HG03135 (cell line): ENCODE measurements at regions not wholly inside any gene's neighbourhood (a gene's known extent, or its start where the extent isn't known, plus 50 kb on each side); places are given as distances from the start of the nearest gene placed in this dataset.

Source experiments
- ATAC-seq: cut with Tn5 transposase; IDR thresholded peaks from one replicate; pipeline ENCODE4 v1.9.1; 2021; ENCODE audit warnings: mild to moderate bottlenecking, moderate library complexity; ENCODE audit not compliant: unreplicated experiment

- no peak for ATAC-seq
Measured at GRCh38 chr12:3999904-4000303, 126.7 kb upstream of the PARP11 start.

GRCh38 chr12:3998968-3999792 lies 126.0 kb upstream of the PARP11 start:
- no peak for ATAC-seq

- no peak for ATAC-seq
Measured at GRCh38 chr12:3998397-3998796, 125.2 kb upstream of the PARP11 start.

GRCh38 chr12:3996322-3996721 lies 123.1 kb upstream of the PARP11 start:
- ATAC-seq, result no peak

- no peak for ATAC-seq
Measured at GRCh38 chr12:3995306-3995705, 122.1 kb upstream of the PARP11 start.

GRCh38 chr12:3994500-3994899 lies 121.3 kb upstream of the PARP11 start:
- ATAC-seq, result no peak

GRCh38 chr12:3992945-3993344 lies 119.7 kb upstream of the PARP11 start:
- no peak for ATAC-seq

- ATAC-seq, result no peak
Measured at GRCh38 chr12:3991798-3992580, 118.8 kb upstream of the PARP11 start.

GRCh38 chr12:3990501-3991280 lies 117.5 kb upstream of the PARP11 start:
- no peak for ATAC-seq

- no peak for ATAC-seq
Measured at GRCh38 chr12:3989218-3989550, 116.0 kb upstream of the PARP11 start.

GRCh38 chr12:3988519-3989217 lies 115.5 kb upstream of the PARP11 start:
- no peak for ATAC-seq

- ATAC-seq, result no peak
Measured at GRCh38 chr12:3987571-3987970, 114.4 kb upstream of the PARP11 start.

- ATAC-seq, result no peak
Measured at GRCh38 chr12:3980504-3981272, 107.5 kb upstream of the PARP11 start.

GRCh38 chr12:3977621-3978020 lies 104.4 kb upstream of the PARP11 start:
- ATAC-seq, result no peak

GRCh38 chr12:3976351-3976938 lies 103.2 kb upstream of the PARP11 start:
- no peak for ATAC-seq

- no peak for ATAC-seq
Measured at GRCh38 chr12:3975652-3976051, 102.5 kb upstream of the PARP11 start.

GRCh38 chr12:3974883-3975282 lies 101.7 kb upstream of the PARP11 start:
- no peak for ATAC-seq

GRCh38 chr12:3973973-3974644 lies 100.9 kb upstream of the PARP11 start:
- ATAC-seq, result no peak

- no peak for ATAC-seq
Measured at GRCh38 chr12:3973269-3973884, 100.2 kb upstream of the PARP11 start.
